ENCODE measurements at regions not wholly inside any gene's neighbourhood (a gene's known extent, or its start where the extent isn't known, plus 50 kb on each side); places are given as distances from the start of the nearest gene placed in this dataset.

GRCh38 chr20:50284811-50285375, 94.3 kb downstream of the CEBPB start:
- Histone ChIP-seq H3K4me1 (peaks cover 41% of the 10 kb centered on the region), H3K9me3 (replicated peaks) (no peaks in the 10 kb centered on the region), H3K27me3 (ENCODE audit: low read depth) (no peaks in the 10 kb centered on the region), H3K4me3 (no peak overlapping the region), H3K36me3 (no peaks in the 10 kb centered on the region), H3K27ac (replicated peaks) (peak overlapping the region; percentile 85)
- intact Hi-C loops (cut with micrococcal nuclease): no loop called here
- no peak for DNase-seq
- TF ChIP-seq, protein P1, sequence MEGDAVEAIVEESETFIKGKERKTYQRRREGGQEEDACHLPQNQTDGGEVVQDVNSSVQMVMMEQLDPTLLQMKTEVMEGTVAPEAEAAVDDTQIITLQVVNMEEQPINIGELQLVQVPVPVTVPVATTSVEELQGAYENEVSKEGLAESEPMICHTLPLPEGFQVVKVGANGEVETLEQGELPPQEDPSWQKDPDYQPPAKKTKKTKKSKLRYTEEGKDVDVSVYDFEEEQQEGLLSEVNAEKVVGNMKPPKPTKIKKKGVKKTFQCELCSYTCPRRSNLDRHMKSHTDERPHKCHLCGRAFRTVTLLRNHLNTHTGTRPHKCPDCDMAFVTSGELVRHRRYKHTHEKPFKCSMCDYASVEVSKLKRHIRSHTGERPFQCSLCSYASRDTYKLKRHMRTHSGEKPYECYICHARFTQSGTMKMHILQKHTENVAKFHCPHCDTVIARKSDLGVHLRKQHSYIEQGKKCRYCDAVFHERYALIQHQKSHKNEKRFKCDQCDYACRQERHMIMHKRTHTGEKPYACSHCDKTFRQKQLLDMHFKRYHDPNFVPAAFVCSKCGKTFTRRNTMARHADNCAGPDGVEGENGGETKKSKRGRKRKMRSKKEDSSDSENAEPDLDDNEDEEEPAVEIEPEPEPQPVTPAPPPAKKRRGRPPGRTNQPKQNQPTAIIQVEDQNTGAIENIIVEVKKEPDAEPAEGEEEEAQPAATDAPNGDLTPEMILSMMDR (IDR thresholded peaks at IDR 0.05; ENCODE audit: borderline replicate concordance): no peak

- Histone ChIP-seq H3K27ac (replicated peaks) (peak overlapping the region; percentile 85), H3K4me1 (peaks cover 39% of the 10 kb centered on the region), H3K9me3 (replicated peaks) (no peaks in the 10 kb centered on the region), H3K36me3 (no peaks in the 10 kb centered on the region), H3K27me3 (ENCODE audit: low read depth) (no peaks in the 10 kb centered on the region), H3K4me3 (no peak overlapping the region)
- intact Hi-C loops (cut with micrococcal nuclease): no loop called here
- TF ChIP-seq, protein P1 (IDR thresholded peaks at IDR 0.05; ENCODE audit: borderline replicate concordance): peak; percentile 11
- no peak for DNase-seq
Observed at GRCh38 chr20:50285376-50286173, 94.9 kb downstream of the CEBPB start.

DNA sequence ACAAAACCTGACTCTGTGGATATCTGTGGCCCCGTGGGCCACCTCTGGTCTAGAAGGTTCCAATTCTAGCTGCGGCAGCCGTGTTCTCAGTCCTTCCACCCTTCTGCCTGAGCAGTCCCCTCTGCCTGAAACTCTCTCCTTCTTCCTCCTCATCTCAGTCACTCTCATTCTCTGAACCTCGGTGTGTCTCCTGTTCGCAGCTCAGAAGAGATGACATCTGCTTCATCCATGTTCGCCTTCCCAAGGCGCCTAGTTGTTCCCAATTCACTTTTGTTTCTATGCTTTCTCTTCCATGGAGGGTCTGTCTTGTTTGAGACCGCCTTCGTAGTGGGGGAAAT, 95.5 kb downstream of the CEBPB start:
- Histone ChIP-seq H3K27me3 (ENCODE audit: low read depth) (no peaks in the 10 kb centered on the region), H3K4me3 (peak overlapping the region; percentile 44), H3K27ac (replicated peaks) (peak overlapping the region; percentile 85), H3K36me3 (no peaks in the 10 kb centered on the region), H3K9me3 (replicated peaks) (no peaks in the 10 kb centered on the region), H3K4me1 (peaks cover 42% of the 10 kb centered on the region)
- no peak for DNase-seq
- TF ChIP-seq, protein P1 (IDR thresholded peaks at IDR 0.05; ENCODE audit: borderline replicate concordance): no peak
- intact Hi-C loops (cut with micrococcal nuclease): no loop called here

GRCh38 chr20:50286609-50287008, 96.0 kb downstream of the CEBPB start:
- intact Hi-C loops (cut with micrococcal nuclease): no loop called here
- H3K27me3 ChIP-seq (ENCODE audit: low read depth): no peaks in the 10 kb centered on the region
- H3K4me1 ChIP-seq: peaks cover 47% of the 10 kb centered on the region
- peak overlapping the region; percentile 44 for H3K4me3 ChIP-seq
- TF ChIP-seq, protein P1 (IDR thresholded peaks at IDR 0.05; ENCODE audit: borderline replicate concordance): no peak
- peak overlapping the region; percentile 85 for H3K27ac ChIP-seq (replicated peaks)
- no peaks in the 10 kb centered on the region for H3K9me3 ChIP-seq (replicated peaks)
- DNase-seq: peak; percentile 59
- no peaks in the 10 kb centered on the region for H3K36me3 ChIP-seq

DNA sequence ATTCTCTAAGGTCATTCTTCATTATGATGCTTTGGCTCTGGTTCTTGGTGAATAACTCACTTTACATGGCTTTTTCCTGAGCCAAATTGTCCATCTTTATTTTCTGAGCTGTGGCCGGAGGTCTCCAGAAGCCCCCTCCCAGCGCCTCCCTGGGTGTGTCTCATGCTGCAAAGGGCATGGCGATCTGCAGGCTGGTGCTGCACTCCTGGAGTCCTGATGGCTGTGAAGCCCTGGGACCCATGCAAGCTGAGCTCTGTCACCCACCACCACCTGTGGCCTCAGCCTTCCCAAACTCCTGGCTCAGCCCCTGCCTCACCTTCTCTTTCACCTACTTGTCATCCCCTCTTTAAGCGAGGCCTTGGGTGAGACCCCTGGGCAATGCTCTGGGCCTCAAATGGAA, 96.9 kb downstream of the CEBPB start:
- TF ChIP-seq, protein P1 (IDR thresholded peaks at IDR 0.05; ENCODE audit: borderline replicate concordance): no peak
- Histone ChIP-seq H3K27me3 (ENCODE audit: low read depth) (no peaks in the 10 kb centered on the region), H3K4me3 (no peak overlapping the region), H3K4me1 (peaks cover 56% of the 10 kb centered on the region), H3K9me3 (replicated peaks) (no peaks in the 10 kb centered on the region), H3K36me3 (no peaks in the 10 kb centered on the region), H3K27ac (replicated peaks) (no peak overlapping the region)
- DNase-seq: no peak
- intact Hi-C loops (cut with micrococcal nuclease): no loop called here

All from left ventricle myocardium inferior (tissue), 1 donor.